Endothelial cell of umbilical vein (primary cell): ENCODE measurements at regions not wholly inside any gene's neighbourhood (a gene's known extent, or its start where the extent isn't known, plus 50 kb on each side); places are given as distances from the start of the nearest gene placed in this dataset.

ENCODE experiments used
- BruUV-seq: library from RNA; stranded (reverse); fragments of 400-500 nt; replicated peaks from 2 replicates; lab custom pipeline; 2021; lab: Mats Ljungman, UMichigan
- CTCF ChIA-PET: fragments of 300-600, 350-600 bp; sonication (Branson Sonifier 250); formaldehyde crosslinking; loops from one replicate; lab custom pipeline; 2021; ENCODE audit warnings: antibody characterized with exemption, inconsistent platforms; lab: Charles Lee
- POLR2A ChIA-PET: fragments of 300-600, 350-600 bp; sonication (Branson Sonifier 250); formaldehyde crosslinking; loops from one replicate; lab custom pipeline; 2021; ENCODE audit warnings: antibody characterized with exemption, inconsistent platforms; lab: Charles Lee
- DNase-seq: peaks from one replicate; pipeline ENCODE4 v3.0.0-alpha.2; 2011; ENCODE audit warnings: low read depth, low spot score
- FAIRE-seq: peaks from 2 replicates; lab custom pipeline; 2011; peaks lifted over from hg19 to GRCh38; lab: Jason Lieb, UNC
- H2AFZ ChIP-seq: 2 replicates; pipeline ENCODE4 v1.6.0; 2012; ENCODE audit warnings: low read depth, low read length, control low read depth, inconsistent platforms
- H3K27ac ChIP-seq: 2 replicates; pipeline ENCODE4 v1.5.1; 2011; ENCODE audit warnings: low read depth, mild to moderate bottlenecking, control low read depth, low read length, moderate library complexity; ENCODE audit not compliant: insufficient read depth
- H3K27me3 ChIP-seq, 2 experiments: 2 replicates each; pipeline versions ENCODE4 v1.6.0 to v1.6.1; 2011; ENCODE audit warnings: low read length in 2 of 2, mixed read lengths in 1 of 2; ENCODE audit not compliant: control insufficient read depth in 2 of 2, insufficient read depth in 2 of 2
- H3K36me3 ChIP-seq, 2 experiments: 2 replicates in 1 of 2; 3 replicates in 1 of 2; pipeline ENCODE4 v1.5.1; 2011; ENCODE audit warnings: low read length in 2 of 2, mild to moderate bottlenecking in 1 of 2, moderate library complexity in 1 of 2; ENCODE audit not compliant: control insufficient read depth in 2 of 2, insufficient read depth in 2 of 2; ENCODE audit errors: extremely low read depth in 1 of 2
- H3K4me1 ChIP-seq: 3 replicates; pipeline ENCODE4 v1.5.1; 2011; ENCODE audit warnings: mild to moderate bottlenecking, low read length; ENCODE audit not compliant: control insufficient read depth, insufficient read depth; ENCODE audit errors: extremely low read depth
- H3K4me2 ChIP-seq: 2 replicates; pipeline ENCODE4 v1.6.1; 2011; ENCODE audit warnings: low read length, control low read depth, mixed read lengths; ENCODE audit not compliant: insufficient read depth
- H3K4me3 ChIP-seq, 3 experiments: fragments of 200-600 bp in 1 of 3; sonication (generic), shearing (Covaris generic) in 1 of 3; replicated peaks in 1 of 3; 2 replicates each; pipeline ENCODE4 v1.5.1; 2011 to 2016; ENCODE audit warnings: control low read depth in 3 of 3, low read length in 3 of 3, mild to moderate bottlenecking in 2 of 3, inconsistent platforms in 1 of 3, low read depth in 1 of 3, moderate library complexity in 1 of 3; ENCODE audit not compliant: insufficient read depth in 1 of 3
- H3K79me2 ChIP-seq: 2 replicates; pipeline ENCODE4 v1.6.0; 2012; ENCODE audit warnings: low read length, inconsistent platforms; ENCODE audit not compliant: control insufficient read depth, insufficient read depth
- H3K9ac ChIP-seq: replicated peaks from 2 replicates; pipeline ENCODE3; 2011; ENCODE audit warnings: low read length, control low read depth; ENCODE audit not compliant: insufficient read depth; ENCODE audit errors: extremely low read depth
- H3K9me1 ChIP-seq: replicated peaks from 3 replicates; pipeline ENCODE4 v1.6.0; 2011; ENCODE audit warnings: mild to moderate bottlenecking, low read length; ENCODE audit not compliant: control insufficient read depth, insufficient read depth; ENCODE audit errors: extremely low read depth
- H3K9me3 ChIP-seq: replicated peaks from 2 replicates; pipeline ENCODE4 v1.5.1; 2012; ENCODE audit warnings: low read length, inconsistent platforms; ENCODE audit not compliant: control insufficient read depth, insufficient read depth
- H4K20me1 ChIP-seq: replicated peaks from 2 replicates; pipeline ENCODE3; 2011; ENCODE audit warnings: mild to moderate bottlenecking, low read length; ENCODE audit not compliant: control insufficient read depth, insufficient read depth; ENCODE audit errors: extremely low read depth
- EZH2 ChIP-seq: IDR thresholded peaks from 2 replicates; pipeline ENCODE4 v1.6.1; 2012; ENCODE audit warnings: borderline replicate concordance, low read depth, mild to moderate bottlenecking, moderate library complexity, low read length, inconsistent platforms; ENCODE audit not compliant: severe bottlenecking
- FOS ChIP-seq: IDR thresholded peaks from 2 replicates; pipeline ENCODE4 v1.6.1; 2011; ENCODE audit warnings: mild to moderate bottlenecking, low read length, moderate library complexity, borderline replicate concordance; ENCODE audit not compliant: insufficient read depth
- GATA2 ChIP-seq: IDR thresholded peaks from 2 replicates; pipeline ENCODE4 v1.7.0; 2011; ENCODE audit warnings: low read depth, mild to moderate bottlenecking, moderate library complexity, mixed read lengths, low read length; ENCODE audit not compliant: insufficient read length, insufficient read depth
- JUN ChIP-seq: IDR thresholded peaks from 2 replicates; pipeline ENCODE4 v1.6.1; 2011; ENCODE audit warnings: borderline replicate concordance, low read depth; ENCODE audit not compliant: insufficient read length, insufficient read depth
- MYC ChIP-seq: IDR thresholded peaks from one replicate; pipeline ENCODE4 v1.6.1; 2011; ENCODE audit warnings: mild to moderate bottlenecking, low read depth, low read length
- POLR2A ChIP-seq: IDR thresholded peaks from 2 replicates; pipeline ENCODE4 v1.6.1; 2012; ENCODE audit warnings: low read depth, mild to moderate bottlenecking, control low read depth, low read length
- POLR2AphosphoS5 ChIP-seq: IDR thresholded peaks from 2 replicates; pipeline ENCODE4 v1.6.1; 2012; ENCODE audit warnings: low read depth, mild to moderate bottlenecking, control low read depth, low read length, moderate library complexity; ENCODE audit not compliant: insufficient read depth
- dilution Hi-C: fragments of 300-500 bp; cut with MboI; formaldehyde crosslinking; loops from one replicate; pipeline ENCODE4 v1.15.0; 2019; ENCODE audit warnings: low sequenced_read_pairs; ENCODE audit not compliant: extremely low pct_ligation_motif_present
- intact Hi-C: fragments of 100-400 bp; cut with micrococcal nuclease; formaldehyde crosslinking; loops from one replicate; pipeline ENCODE4 v1.10.0; 2022
- TF ChIP-seq, protein P1 (sequence below): IDR thresholded peaks from 2 replicates; pipeline ENCODE4 v1.6.1; 2011; ENCODE audit not compliant: insufficient read depth, insufficient read length
- TF ChIP-seq, protein P2 (sequence below), 2 donors: IDR thresholded peaks; 1 replicate in 1 of 2; 2 replicates in 1 of 2; pipeline ENCODE4 v1.5.1; 2011; ENCODE audit warnings: low read length in 2 of 2, mild to moderate bottlenecking in 2 of 2, moderate library complexity in 2 of 2, control low read depth in 1 of 2, inconsistent platforms in 1 of 2, low read depth in 1 of 2; ENCODE audit not compliant: insufficient read depth in 1 of 2; ENCODE audit errors: extremely low read depth in 1 of 2

DNA sequence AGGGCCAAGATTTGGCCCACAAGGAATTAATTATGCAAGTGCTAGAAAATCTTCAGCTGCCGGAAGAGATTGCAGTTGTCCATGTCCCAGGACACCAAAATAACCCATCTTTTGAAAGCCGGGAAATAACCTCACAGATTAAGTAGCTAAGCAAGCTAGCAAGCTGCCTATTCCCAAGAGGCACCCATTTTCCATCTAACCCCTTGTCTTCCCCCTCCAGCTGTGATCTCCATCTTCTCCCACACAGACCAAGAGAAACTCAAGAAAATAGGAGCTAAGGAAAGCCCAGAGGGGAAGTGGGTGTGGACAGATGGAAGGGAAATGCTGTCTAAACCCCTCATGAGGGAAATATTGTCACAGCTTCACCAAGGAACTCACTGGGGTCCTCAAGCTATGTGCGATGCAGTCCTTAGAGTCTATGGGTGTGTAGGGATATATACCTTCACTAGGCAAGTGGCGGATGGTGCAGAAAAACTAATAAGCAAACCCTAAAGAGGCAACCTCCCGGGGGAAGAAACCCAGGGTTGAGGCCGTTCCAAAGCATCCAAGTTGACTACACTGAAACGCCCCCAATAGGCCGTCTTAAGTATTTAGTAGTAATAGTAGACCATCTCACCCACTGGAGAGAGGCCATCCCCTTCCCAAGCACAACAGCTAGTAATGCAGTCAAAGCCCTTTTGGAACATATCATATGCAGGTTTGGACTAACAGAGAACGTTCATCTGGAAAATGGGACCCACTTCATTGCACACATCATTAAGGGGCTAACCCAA, 64.3 kb upstream of the PRSS16 start:
- BruUV-seq, result no TSS peak
- no peaks in the 10 kb centered on the region for H3K4me1 ChIP-seq
- H3K36me3 ChIP-seq, result no peaks in the 10 kb centered on the region
- intact Hi-C loops, result no loop called here
- CTCF ChIA-PET, result interaction anchor here (1.7 kb wide), 1 partner anchor 589 kb away, joined by 5 read pairs; no protein-coding TSS in a partner anchor
- dilution Hi-C loops, result no loop called here
- no peaks in the 10 kb centered on the region for H3K9me1 ChIP-seq
- H3K9ac ChIP-seq, result no peak overlapping the region
- H3K27ac ChIP-seq, result no peak overlapping the region
- no peak overlapping the region for H2AFZ ChIP-seq
- H4K20me1 ChIP-seq, result no peaks in the 10 kb centered on the region
- H3K27me3 ChIP-seq, result peaks cover 12 to 18% of the 10 kb centered on the region in 2 experiments
- no peaks in the 10 kb centered on the region for H3K79me2 ChIP-seq
- DNase-seq, result no peak
- POLR2A ChIA-PET, result no interaction called here
- H3K4me3 ChIP-seq, result no peak overlapping the region
- H3K4me2 ChIP-seq, result no peak overlapping the region
- no peak for FAIRE-seq
- TF ChIP-seq, protein P1, sequence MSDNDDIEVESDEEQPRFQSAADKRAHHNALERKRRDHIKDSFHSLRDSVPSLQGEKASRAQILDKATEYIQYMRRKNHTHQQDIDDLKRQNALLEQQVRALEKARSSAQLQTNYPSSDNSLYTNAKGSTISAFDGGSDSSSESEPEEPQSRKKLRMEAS, result no peak
- TF ChIP-seq POLR2AphosphoS5 (no peak), MYC (no peak), JUN (no peak), EZH2 (no peak), GATA2 (no peak), FOS (no peak), POLR2A (no peak)
- TF ChIP-seq, protein P2, sequence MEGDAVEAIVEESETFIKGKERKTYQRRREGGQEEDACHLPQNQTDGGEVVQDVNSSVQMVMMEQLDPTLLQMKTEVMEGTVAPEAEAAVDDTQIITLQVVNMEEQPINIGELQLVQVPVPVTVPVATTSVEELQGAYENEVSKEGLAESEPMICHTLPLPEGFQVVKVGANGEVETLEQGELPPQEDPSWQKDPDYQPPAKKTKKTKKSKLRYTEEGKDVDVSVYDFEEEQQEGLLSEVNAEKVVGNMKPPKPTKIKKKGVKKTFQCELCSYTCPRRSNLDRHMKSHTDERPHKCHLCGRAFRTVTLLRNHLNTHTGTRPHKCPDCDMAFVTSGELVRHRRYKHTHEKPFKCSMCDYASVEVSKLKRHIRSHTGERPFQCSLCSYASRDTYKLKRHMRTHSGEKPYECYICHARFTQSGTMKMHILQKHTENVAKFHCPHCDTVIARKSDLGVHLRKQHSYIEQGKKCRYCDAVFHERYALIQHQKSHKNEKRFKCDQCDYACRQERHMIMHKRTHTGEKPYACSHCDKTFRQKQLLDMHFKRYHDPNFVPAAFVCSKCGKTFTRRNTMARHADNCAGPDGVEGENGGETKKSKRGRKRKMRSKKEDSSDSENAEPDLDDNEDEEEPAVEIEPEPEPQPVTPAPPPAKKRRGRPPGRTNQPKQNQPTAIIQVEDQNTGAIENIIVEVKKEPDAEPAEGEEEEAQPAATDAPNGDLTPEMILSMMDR (IDR thresholded peaks at IDR 0.05; ENCODE audit: extremely low read depth in 1 of 2, insufficient read depth in 1 of 2, low read depth in 1 of 2, low read length in 2 of 2), result no peak
- H3K9me3 ChIP-seq, result no peaks in the 10 kb centered on the region
